Vagina (tissue), 2 donors: ENCODE measurements at regions not wholly inside any gene's neighbourhood (a gene's known extent, or its start where the extent isn't known, plus 50 kb on each side); places are given as distances from the start of the nearest gene placed in this dataset.

Source experiments
- CTCF ChIP-seq, 3 experiments: fragments of 450-650 bp in 2 of 3; fragments of 200-600 bp in 1 of 3; sonication (generic) in 1 of 3; IDR thresholded peaks; one replicate each; pipeline ENCODE4 v1.5.1; 2017 to 2019; ENCODE audit warnings: antibody characterized with exemption in 3 of 3, mild to moderate bottlenecking in 2 of 3, moderate library complexity in 2 of 3
- POLR2A ChIP-seq, 2 donors: fragments of 450-650 bp; IDR thresholded peaks; one replicate each; pipeline ENCODE4 v1.6.1; 2017; ENCODE audit warnings: antibody characterized with exemption in 2 of 2, mild to moderate bottlenecking in 2 of 2, moderate library complexity in 2 of 2
- POLR2AphosphoS5 ChIP-seq, 2 donors: sonication (generic); formaldehyde crosslinking; IDR thresholded peaks; one replicate each; pipeline ENCODE4 v1.9.0; 2017; ENCODE audit warnings: antibody characterized with exemption in 2 of 2, mild to moderate bottlenecking in 2 of 2, low read depth in 1 of 2; ENCODE audit not compliant: insufficient read depth in 1 of 2

GRCh38 chr2:104965900-104966299, 72.0 kb upstream of the MRPS9 start:
- TF ChIP-seq CTCF (IDR thresholded peaks at IDR 0.05) (no peak), POLR2A (IDR thresholded peaks at IDR 0.05) (no peak), POLR2AphosphoS5 (IDR thresholded peaks at IDR 0.05; ENCODE audit: insufficient read depth in 1 of 2, low read depth in 1 of 2) (no peak)
